ENCODE measurements at regions not wholly inside any gene's neighbourhood (a gene's known extent, or its start where the extent isn't known, plus 50 kb on each side); places are given as distances from the start of the nearest gene placed in this dataset.

DNA sequence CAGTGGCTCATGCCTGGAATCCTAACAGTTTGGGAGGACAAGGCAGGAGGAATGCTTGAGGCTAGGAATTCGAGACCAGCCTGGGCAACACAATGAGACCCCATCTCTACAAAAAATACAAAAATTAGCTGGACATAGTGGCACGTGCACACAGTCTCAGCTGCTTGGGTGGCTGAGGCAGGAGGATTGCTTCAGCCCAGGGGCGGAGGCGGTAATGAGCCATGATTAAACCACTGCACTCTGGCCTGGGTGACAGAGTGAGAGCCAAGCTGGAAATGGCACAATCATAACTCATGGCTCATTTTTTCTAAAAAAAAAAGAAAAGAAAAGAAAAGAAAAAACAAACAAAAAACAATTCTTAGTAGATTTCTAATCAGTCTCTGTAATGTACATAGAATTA is 446.2 kb downstream of the ELAVL2 start:
- Mint-ChIP-seq H3K4me1 (no peaks in the 10 kb centered on the region), H3K27ac (no peak overlapping the region), H3K27me3 (ENCODE audit: low read depth in 3 of 3) (peaks cover 1 to 4% (median 2%) of the 10 kb centered on the region in 3 donors), H3K36me3 (no peaks in the 10 kb centered on the region), H3K4me3 (no peak overlapping the region), H3K9me3 (peaks cover 0 to 58% (median 40%) of the 10 kb centered on the region in 6 donors)
- no peak for DNase-seq

DNA sequence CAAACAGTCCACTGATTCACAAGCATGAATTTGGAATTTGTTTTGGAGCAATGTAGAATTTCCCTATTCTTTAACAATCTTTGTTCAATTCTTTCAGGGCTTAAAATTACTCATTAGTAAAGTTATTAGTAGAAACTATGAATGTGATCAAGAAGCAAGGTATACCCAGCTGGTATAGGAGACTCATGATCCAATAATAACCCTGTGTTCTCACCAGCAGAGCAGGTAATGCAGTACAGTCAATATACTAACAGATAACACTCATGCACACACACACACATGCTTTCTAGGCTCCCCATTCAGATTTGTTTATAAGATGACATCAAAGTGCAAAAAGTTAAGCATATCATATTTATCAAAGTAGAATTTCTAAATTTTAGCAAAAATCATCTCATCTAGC is 445.2 kb downstream of the ELAVL2 start:
- Mint-ChIP-seq H3K27me3 (ENCODE audit: low read depth in 3 of 3) (peaks cover 1 to 4% (median 2%) of the 10 kb centered on the region in 3 donors), H3K27ac (no peak overlapping the region), H3K9me3 (peaks cover 0 to 59% (median 42%) of the 10 kb centered on the region in 6 donors), H3K4me3 (no peak overlapping the region), H3K36me3 (no peaks in the 10 kb centered on the region), H3K4me1 (no peaks in the 10 kb centered on the region)
- no peak for DNase-seq

DNA sequence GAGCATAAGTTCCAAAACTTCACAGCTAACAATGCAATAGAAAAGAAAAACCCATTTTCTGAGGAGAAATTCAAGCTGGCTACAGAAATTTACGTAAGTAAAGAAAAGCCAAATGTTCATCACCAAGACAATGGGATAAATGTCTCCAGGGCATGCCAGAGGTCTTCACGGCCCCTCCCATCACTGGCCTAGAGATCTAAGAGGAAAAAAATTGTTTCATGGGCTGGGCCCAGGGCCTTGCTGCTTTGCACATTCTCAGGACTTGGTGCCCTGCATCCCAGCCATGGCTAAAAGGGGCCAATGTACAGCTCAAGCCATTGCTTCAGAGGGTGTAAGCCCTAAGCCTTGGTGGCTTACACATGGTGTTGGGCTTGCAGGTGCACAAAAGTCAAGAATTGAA is 443.6 kb downstream of the ELAVL2 start:
- no peak overlapping the region for H3K4me3 Mint-ChIP-seq

DNA sequence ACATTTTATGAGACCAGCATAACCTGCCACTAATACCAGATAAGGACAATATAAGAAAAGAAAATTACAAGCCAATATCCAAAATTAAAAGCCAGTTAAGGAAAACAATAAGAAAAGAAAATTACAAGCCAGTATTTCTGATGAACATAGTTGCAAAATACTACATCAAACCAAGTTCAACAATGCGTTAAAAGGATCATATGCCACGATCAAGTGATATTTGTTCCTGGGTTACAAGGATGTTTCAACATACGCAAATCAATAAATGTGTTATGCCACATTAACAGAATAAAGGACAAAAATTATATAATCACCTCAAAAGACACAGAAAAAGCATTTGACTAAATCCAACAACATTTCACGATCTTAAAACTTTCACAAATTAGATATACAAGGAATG is 431.9 kb downstream of the ELAVL2 start:
- H3K9me3 Mint-ChIP-seq = peaks cover 14 to 57% (median 41%) of the 10 kb centered on the region in 6 donors
- no peak overlapping the region for H3K27ac Mint-ChIP-seq
- no peak overlapping the region for H3K4me3 Mint-ChIP-seq
- no peaks in the 10 kb centered on the region for H3K36me3 Mint-ChIP-seq
- DNase-seq = no peak
- H3K27me3 Mint-ChIP-seq (ENCODE audit: low read depth in 3 of 3) = peaks cover 0 to 2% (median 0%) of the 10 kb centered on the region in 3 donors
- no peaks in the 10 kb centered on the region for H3K4me1 Mint-ChIP-seq

More for the DNA sequence above, 443.6 kb downstream of the ELAVL2 start:
- H3K27ac Mint-ChIP-seq = no peak overlapping the region
- peaks cover 1 to 4% (median 2%) of the 10 kb centered on the region in 3 donors for H3K27me3 Mint-ChIP-seq (ENCODE audit: low read depth in 3 of 3)
- DNase-seq = no peak
- H3K9me3 Mint-ChIP-seq = peaks cover 2 to 55% (median 38%) of the 10 kb centered on the region in 6 donors
- H3K4me1 Mint-ChIP-seq = no peaks in the 10 kb centered on the region
- no peaks in the 10 kb centered on the region for H3K36me3 Mint-ChIP-seq

DNA sequence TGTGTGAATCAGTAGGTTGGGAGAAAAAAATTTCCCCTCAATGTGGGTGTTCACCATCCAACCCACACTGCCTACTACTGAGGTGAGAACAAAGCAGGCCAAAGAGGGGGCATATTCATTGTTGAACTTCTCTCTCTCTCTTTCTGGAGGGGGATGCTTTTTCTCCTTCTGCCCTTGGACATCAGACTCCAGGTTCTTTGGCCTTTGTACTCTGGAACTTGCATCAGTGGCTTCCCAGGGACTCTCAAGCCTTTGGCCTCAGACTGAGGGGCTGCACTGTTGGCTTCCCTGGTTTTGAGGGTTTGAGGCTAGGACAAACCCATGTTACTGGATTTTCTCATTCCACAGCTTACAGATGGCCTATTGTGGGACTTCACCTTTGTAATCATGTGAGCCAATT is 417.2 kb downstream of the ELAVL2 start:
- no peaks in the 10 kb centered on the region for H3K27me3 Mint-ChIP-seq (ENCODE audit: low read depth in 3 of 3)
- peaks cover 0 to 3% (median 0%) of the 10 kb centered on the region in 3 donors for H3K36me3 Mint-ChIP-seq
- H3K4me1 Mint-ChIP-seq = no peaks in the 10 kb centered on the region
- no peak overlapping the region for H3K27ac Mint-ChIP-seq
- DNase-seq = no peak
- no peak overlapping the region for H3K4me3 Mint-ChIP-seq
- peaks cover 10 to 41% (median 23%) of the 10 kb centered on the region in 6 donors for H3K9me3 Mint-ChIP-seq

DNA sequence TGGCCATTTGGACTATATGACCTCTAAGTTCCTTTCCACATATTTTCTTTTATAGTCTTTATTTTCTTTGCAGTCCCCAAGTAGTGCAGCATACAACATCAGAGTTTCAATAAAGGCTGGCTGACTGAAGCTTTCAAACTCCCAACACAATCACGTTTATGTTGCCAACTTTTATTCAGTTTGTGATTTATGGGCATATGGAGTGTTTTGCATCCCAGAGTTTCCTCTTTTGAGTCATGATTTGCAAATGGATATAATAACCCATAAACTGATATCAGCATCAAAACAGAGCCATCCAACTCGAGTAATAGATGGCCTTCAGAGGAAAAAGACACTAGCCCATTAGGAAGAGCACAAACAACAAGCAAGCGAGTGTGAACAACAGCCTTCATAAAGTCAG is 414.0 kb downstream of the ELAVL2 start:
- peaks cover 0 to 3% (median 0%) of the 10 kb centered on the region in 3 donors for H3K36me3 Mint-ChIP-seq
- no peak overlapping the region for H3K4me3 Mint-ChIP-seq
- H3K27me3 Mint-ChIP-seq (ENCODE audit: low read depth in 3 of 3) = no peaks in the 10 kb centered on the region
- H3K9me3 Mint-ChIP-seq = peaks cover 4 to 44% (median 13%) of the 10 kb centered on the region in 6 donors
- DNase-seq = no peak
- no peaks in the 10 kb centered on the region for H3K4me1 Mint-ChIP-seq
- H3K27ac Mint-ChIP-seq = no peak overlapping the region

DNA sequence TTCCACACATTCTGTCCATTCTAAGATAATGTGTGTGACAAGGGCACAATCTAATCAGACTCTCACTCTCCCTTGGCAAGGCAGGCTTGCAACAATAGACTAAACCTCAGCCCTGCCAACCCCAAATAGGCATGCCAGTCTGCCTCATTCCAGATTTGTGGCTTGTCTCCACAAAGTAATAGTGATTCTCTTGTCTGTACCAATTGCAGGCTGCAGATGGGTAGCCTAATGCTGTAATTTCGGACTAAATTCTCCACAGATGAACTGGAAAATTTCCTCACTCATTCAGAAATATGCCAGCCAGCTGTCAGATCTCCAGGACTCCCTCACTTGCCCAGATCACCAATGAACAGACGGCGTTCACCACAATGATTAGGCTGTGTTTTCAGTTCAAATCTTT is 413.6 kb downstream of the ELAVL2 start:
- H3K27ac Mint-ChIP-seq = no peak overlapping the region
- no peak for DNase-seq
- H3K9me3 Mint-ChIP-seq = peaks cover 4 to 47% (median 11%) of the 10 kb centered on the region in 6 donors
- H3K4me1 Mint-ChIP-seq = no peaks in the 10 kb centered on the region
- peaks cover 0 to 3% (median 0%) of the 10 kb centered on the region in 3 donors for H3K36me3 Mint-ChIP-seq
- H3K27me3 Mint-ChIP-seq (ENCODE audit: low read depth in 3 of 3) = no peaks in the 10 kb centered on the region
- H3K4me3 Mint-ChIP-seq = no peak overlapping the region

DNA sequence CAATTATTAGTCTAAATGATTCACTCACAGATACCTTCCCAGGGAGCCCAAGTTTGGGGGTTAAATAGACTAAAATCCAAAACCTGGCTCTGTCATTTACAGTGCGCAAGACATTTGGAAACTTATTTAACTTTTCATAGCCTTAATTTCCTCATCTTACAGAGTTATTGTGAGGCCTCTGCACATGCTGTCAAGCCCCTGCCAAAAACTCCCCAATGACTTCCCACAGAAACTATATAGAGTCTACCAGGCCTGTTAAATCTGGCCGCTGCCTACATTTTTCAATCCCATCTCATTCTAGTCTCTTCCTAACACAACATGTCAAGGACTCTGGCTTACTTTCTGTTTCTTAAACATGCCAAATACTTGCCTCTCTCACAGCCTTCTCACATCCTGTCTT is 412.5 kb downstream of the ELAVL2 start:
- Mint-ChIP-seq H3K4me3 (no peak overlapping the region), H3K27me3 (ENCODE audit: low read depth in 3 of 3) (no peaks in the 10 kb centered on the region), H3K36me3 (peaks cover 0 to 3% (median 0%) of the 10 kb centered on the region in 3 donors), H3K4me1 (no peaks in the 10 kb centered on the region), H3K9me3 (peaks cover 4 to 47% (median 11%) of the 10 kb centered on the region in 6 donors), H3K27ac (no peak overlapping the region)
- DNase-seq = no peak

DNA sequence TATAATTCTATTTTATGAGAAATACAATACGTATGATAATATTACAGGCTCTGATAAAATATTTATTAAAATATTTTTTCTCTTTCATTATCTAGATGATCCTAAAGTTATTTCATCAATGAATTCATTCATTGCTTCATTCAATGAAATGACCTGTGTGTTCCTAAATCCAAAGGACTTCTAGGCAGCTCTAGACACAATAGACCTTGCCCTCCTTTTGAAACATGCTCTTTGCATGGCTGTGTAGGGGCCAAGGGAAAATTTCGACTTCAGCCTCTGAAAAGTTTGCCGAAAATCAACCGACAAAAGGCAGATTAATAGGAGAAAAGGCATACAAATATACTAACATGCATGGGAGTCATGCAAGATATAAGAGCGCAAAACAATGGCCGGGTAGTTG is 402.0 kb downstream of the ELAVL2 start:
- peaks cover 0 to 3% (median 0%) of the 10 kb centered on the region in 3 donors for H3K27me3 Mint-ChIP-seq (ENCODE audit: low read depth in 3 of 3)
- no peak for DNase-seq
- H3K36me3 Mint-ChIP-seq = no peaks in the 10 kb centered on the region
- no peak overlapping the region for H3K4me3 Mint-ChIP-seq
- no peak overlapping the region for H3K27ac Mint-ChIP-seq
- peaks cover 22 to 47% (median 35%) of the 10 kb centered on the region in 6 donors for H3K9me3 Mint-ChIP-seq
- H3K4me1 Mint-ChIP-seq = no peaks in the 10 kb centered on the region

DNA sequence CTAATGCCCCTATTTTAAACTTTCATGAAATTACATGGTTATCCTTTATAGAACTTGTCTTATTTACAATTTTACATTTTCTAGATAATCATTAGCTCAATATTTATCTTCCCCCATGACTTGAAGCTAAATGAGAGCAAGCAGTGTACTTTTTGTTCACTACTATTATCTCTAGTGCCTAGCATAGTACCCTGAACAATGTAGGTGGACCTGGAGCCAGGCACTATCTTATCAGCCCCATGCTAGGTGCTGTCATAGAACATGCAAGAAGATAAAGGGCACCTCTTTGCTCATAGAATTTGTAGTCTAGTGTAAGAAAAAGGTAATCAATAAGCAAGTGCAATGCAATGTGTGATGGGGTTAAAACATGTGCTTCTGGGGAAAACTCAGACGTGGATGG is 399.9 kb downstream of the ELAVL2 start:
- H3K27ac Mint-ChIP-seq = no peak overlapping the region
- H3K4me1 Mint-ChIP-seq = no peaks in the 10 kb centered on the region
- H3K36me3 Mint-ChIP-seq = no peaks in the 10 kb centered on the region
- peaks cover 0 to 3% (median 0%) of the 10 kb centered on the region in 3 donors for H3K27me3 Mint-ChIP-seq (ENCODE audit: low read depth in 3 of 3)
- no peak overlapping the region for H3K4me3 Mint-ChIP-seq
- DNase-seq = no peak
- peaks cover 20 to 51% (median 35%) of the 10 kb centered on the region in 6 donors for H3K9me3 Mint-ChIP-seq

DNA sequence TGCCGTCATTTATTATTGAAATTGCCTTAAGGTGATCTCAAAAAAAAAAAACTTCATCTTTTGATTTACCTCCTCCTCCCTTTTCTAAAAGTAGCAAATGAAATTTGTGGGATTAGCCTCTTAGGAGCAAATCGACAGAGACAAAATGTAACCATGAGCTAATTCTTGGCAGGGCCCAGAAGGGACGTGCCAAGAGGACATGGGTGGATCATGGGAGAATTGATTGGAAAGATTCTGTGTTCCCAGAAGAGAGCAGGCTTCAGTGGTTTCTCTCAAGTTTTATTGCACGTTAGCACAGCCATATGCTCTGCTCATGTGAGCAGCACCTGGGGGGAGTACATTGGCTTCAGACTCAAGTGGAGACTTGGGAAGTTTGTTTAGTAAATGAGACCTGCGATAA is 394.6 kb downstream of the ELAVL2 start:
- Mint-ChIP-seq H3K4me3 (no peak overlapping the region), H3K27ac (no peak overlapping the region), H3K27me3 (ENCODE audit: low read depth in 3 of 3) (no peaks in the 10 kb centered on the region), H3K36me3 (no peaks in the 10 kb centered on the region), H3K4me1 (no peaks in the 10 kb centered on the region), H3K9me3 (peaks cover 7 to 52% (median 27%) of the 10 kb centered on the region in 6 donors)
- no peak for DNase-seq

DNA sequence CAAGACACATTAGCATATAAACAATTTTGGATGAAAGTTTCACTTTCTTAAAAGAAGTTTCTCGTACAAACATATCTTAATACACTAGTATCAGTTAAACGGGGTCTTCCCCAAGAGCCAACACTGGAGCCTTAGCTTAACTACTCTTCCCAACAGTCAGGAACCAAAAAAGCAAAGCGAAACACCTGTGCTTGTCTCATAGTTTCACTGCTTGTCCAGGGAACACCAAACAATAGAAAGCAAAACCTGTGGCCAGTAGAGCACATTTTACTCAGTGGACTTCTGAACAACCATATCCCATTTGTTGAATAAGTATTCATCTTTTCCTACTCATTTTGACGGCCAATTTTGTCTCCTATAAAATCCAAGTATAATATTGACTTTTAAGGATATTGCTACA is 391.4 kb downstream of the ELAVL2 start:
- DNase-seq = no peak
- peaks cover 8 to 65% (median 24%) of the 10 kb centered on the region in 6 donors for H3K9me3 Mint-ChIP-seq
- H3K4me1 Mint-ChIP-seq = no peaks in the 10 kb centered on the region
- H3K36me3 Mint-ChIP-seq = no peaks in the 10 kb centered on the region
- no peaks in the 10 kb centered on the region for H3K27me3 Mint-ChIP-seq (ENCODE audit: low read depth in 3 of 3)
- no peak overlapping the region for H3K4me3 Mint-ChIP-seq
- no peak overlapping the region for H3K27ac Mint-ChIP-seq

DNA sequence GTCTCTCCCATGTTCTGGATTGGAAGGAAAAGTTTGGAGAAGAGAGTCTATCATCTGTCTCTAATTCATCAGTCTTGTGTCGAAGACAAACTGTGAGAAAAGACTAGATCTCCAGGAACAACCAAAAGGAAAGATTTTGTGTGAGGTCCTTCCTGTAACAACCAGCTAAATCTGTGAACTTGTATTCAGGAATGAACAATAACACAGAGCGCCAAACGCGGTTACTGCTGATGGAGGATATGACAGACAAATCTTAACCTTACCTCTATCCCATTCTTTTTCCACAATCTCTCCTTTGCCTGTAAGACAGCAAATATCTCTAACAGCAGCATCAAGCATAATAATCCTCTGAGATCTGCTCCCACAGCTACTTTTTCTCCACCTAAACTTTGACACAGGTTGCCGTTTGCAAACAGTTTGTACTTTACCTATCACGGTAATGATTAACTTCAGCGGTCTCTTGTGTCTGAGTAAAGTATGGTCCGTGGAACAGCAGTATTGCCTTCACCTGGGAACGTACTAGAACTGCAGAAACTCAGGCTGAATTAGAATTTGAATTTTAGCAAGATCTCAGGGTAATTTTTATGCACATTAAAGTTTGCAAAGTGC is 387.6 kb downstream of the ELAVL2 start:
- no peak overlapping the region for H3K27ac Mint-ChIP-seq
- H3K36me3 Mint-ChIP-seq = peaks cover 0 to 4% (median 0%) of the 10 kb centered on the region in 3 donors
- no peak overlapping the region for H3K4me3 Mint-ChIP-seq
- H3K27me3 Mint-ChIP-seq (ENCODE audit: low read depth in 3 of 3) = peaks cover 0 to 2% (median 0%) of the 10 kb centered on the region in 3 donors
- H3K4me1 Mint-ChIP-seq = no peaks in the 10 kb centered on the region
- H3K9me3 Mint-ChIP-seq = peaks cover 3 to 66% (median 22%) of the 10 kb centered on the region in 6 donors
- DNase-seq = no peak

DNA sequence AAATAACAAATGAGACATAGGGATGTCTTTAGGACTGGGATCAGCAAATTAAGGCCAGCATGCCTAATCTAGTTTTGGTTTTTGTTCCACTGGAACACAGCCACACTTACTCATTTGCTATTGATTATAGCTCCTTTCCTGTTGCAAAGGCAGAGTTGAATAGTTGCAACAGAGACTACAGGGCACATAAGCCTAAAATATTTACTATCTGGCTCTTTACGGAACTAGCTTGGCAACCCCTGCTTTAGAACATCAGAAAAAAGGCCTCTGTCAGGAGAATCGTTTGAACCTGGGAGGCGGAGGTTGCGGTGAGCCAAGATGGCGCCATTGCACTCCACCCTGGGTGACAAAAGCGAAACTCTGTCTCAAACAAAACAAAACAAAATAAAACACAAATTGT is 384.8 kb downstream of the ELAVL2 start:
- Mint-ChIP-seq H3K4me3 (no peak overlapping the region), H3K27ac (no peak overlapping the region), H3K4me1 (no peaks in the 10 kb centered on the region), H3K9me3 (peaks cover 6 to 74% (median 29%) of the 10 kb centered on the region in 6 donors), H3K36me3 (peaks cover 0 to 4% (median 0%) of the 10 kb centered on the region in 3 donors), H3K27me3 (ENCODE audit: low read depth in 3 of 3) (peaks cover 0 to 2% (median 0%) of the 10 kb centered on the region in 3 donors)
- no peak for DNase-seq

DNA sequence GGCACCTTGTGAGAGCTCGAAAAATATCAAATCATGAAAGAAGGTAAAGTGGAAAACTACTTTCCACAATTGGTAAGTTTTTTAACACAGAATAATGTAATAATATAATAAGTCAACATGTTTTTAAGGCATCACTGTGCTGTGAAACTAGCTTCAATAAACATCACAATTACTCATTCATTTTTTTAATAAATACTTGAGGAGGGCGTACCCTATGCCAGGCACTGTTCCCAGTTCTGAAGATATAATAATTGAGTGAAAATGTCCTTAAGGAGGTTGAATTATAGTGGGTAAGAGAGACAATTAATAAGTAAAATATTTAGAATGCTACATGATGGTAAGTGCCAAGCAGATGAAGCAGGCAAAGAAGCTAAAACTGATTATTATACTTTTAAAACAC is 381.4 kb downstream of the ELAVL2 start:
- Mint-ChIP-seq H3K27ac (no peak overlapping the region), H3K9me3 (peaks cover 9 to 83% (median 31%) of the 10 kb centered on the region in 6 donors), H3K36me3 (peaks cover 0 to 4% (median 0%) of the 10 kb centered on the region in 3 donors), H3K4me3 (no peak overlapping the region), H3K27me3 (ENCODE audit: low read depth in 3 of 3) (peaks cover 0 to 2% (median 0%) of the 10 kb centered on the region in 3 donors), H3K4me1 (no peaks in the 10 kb centered on the region)
- no peak for DNase-seq
